Retinal pigment epithelial cell (primary cell): ENCODE measurements at regions not wholly inside any gene's neighbourhood (a gene's known extent, or its start where the extent isn't known, plus 50 kb on each side); places are given as distances from the start of the nearest gene placed in this dataset.
"Not testable (repeated sequence)": the region's sequence is repeated elsewhere in the genome, so short reads cannot be mapped to it uniquely, and the experiment has no call there.

Source experiments
- DNase-seq: peaks from one replicate; pipeline ENCODE4 v3.0.0-alpha.2; 2010; ENCODE audit warnings: low read depth
- H3K4me3 ChIP-seq: 2 replicates; pipeline ENCODE4 v1.5.1; 2011; ENCODE audit warnings: mild to moderate bottlenecking, low read length, control low read depth, moderate library complexity
- TF ChIP-seq, protein P1 (sequence below): conservative IDR thresholded peaks from 2 replicates; pipeline ENCODE4 v1.5.1; 2011; ENCODE audit warnings: low read depth, low read length, control low read depth, inconsistent platforms

DNA sequence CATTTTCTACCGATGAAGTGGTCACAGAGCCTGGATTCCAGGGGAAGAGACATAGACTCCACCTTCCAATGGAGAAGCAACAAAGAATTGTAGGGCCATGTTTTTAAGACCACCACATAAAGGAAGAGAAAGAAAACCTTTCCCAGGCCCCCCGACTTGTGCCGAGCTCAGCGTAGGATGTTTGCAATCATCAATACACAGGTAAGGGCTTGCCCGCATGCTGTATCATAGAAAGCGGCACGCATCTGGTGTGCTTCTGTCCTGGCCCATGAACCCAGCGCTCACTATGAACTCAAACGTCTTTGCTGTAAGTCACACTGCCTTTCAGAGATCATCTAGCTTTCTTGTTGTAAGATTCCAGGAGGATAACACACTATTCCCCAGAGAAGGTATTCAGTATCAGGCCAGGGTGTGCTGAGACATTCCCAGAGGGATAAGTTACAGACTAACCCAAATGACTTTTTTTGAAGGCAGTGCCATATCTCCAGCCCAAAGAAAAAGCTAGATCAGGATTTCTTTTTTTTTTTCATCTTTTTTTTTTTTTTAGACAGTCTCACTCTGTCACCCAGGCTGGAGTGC lies 79.5 kb upstream of the RPL38 start:
- DNase-seq: no peak
- TF ChIP-seq, protein P1, sequence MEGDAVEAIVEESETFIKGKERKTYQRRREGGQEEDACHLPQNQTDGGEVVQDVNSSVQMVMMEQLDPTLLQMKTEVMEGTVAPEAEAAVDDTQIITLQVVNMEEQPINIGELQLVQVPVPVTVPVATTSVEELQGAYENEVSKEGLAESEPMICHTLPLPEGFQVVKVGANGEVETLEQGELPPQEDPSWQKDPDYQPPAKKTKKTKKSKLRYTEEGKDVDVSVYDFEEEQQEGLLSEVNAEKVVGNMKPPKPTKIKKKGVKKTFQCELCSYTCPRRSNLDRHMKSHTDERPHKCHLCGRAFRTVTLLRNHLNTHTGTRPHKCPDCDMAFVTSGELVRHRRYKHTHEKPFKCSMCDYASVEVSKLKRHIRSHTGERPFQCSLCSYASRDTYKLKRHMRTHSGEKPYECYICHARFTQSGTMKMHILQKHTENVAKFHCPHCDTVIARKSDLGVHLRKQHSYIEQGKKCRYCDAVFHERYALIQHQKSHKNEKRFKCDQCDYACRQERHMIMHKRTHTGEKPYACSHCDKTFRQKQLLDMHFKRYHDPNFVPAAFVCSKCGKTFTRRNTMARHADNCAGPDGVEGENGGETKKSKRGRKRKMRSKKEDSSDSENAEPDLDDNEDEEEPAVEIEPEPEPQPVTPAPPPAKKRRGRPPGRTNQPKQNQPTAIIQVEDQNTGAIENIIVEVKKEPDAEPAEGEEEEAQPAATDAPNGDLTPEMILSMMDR: no peak
- no peak overlapping the region for H3K4me3 ChIP-seq

DNA sequence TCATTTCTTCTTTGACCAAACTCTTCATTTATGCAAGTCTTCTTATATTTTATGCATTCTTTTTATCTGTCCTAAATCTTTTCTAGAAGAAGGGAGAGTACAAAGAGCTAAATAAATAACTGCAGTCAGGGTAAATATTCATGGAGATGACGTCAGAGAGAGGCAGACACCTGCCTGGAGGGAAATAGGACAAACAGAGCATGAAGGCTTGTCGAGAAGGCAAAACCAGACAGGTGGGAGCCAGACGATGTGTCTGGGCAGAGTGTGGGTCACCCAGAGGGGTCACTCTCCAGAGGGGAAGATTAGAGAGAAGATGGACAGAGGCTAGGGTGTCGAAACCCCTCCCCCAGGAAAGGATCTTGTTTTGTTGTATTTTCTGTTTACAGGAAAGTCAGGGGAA lies 78.3 kb upstream of the RPL38 start:
- TF ChIP-seq, protein P1: no peak
- DNase-seq: no peak
- no peak overlapping the region for H3K4me3 ChIP-seq

DNA sequence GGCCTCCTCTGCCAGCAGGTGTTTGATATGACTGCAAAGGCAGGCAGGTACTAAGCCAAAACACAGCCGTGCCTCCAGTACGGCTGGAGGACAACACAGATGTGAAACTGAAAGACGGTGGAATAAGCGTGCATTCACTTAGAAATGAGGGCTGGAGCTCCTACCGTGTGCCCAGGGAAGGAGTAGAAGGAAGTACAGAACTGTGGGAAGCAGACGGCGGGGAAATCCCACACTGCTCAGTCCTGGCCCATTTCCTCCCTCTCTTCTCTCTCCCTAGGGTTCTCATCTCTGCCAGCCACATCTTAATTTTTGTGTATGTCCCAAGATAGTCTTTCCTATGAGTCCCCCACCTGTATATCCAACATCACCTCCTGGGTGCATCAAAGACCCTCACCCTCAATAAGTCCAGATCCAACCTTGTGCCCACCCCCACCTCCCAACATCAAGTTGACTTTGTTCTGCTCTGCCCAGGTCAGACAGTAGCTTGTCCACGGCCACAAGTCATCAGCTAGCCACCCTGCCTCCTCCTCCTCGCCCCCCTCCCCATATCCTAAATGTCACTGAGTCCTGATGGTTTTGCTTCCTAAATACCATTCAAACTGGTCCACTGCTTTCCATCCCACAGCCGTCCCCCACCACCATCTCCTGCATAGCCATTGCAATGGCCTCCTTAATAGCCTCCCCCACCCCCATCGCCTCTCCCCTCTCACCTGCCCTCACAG lies 77.1 kb upstream of the RPL38 start:
- DNase-seq: no peak
- no peak overlapping the region for H3K4me3 ChIP-seq
- TF ChIP-seq, protein P1: no peak

DNA sequence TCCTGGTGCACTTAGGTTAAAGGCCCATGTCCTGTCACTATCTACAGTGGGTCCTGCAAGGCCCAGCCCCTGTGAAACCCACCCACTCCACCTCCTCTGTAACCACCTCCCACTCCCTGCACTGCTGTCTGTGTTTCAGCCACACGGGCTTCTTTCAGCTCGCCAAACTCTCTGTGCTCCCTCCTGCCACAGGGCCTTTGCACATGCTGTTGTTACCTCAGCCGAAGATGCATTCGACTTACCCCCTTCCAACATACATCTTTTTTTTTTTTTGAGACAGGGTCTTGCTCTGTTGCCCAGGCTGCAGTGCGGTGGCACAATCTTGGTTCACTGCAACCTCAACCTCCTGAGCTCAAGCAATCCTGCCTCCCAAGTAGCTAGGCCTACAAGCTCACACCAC lies 76.5 kb upstream of the RPL38 start:
- DNase-seq: no peak
- H3K4me3 ChIP-seq: no peak overlapping the region
- TF ChIP-seq, protein P1: no peak

DNA sequence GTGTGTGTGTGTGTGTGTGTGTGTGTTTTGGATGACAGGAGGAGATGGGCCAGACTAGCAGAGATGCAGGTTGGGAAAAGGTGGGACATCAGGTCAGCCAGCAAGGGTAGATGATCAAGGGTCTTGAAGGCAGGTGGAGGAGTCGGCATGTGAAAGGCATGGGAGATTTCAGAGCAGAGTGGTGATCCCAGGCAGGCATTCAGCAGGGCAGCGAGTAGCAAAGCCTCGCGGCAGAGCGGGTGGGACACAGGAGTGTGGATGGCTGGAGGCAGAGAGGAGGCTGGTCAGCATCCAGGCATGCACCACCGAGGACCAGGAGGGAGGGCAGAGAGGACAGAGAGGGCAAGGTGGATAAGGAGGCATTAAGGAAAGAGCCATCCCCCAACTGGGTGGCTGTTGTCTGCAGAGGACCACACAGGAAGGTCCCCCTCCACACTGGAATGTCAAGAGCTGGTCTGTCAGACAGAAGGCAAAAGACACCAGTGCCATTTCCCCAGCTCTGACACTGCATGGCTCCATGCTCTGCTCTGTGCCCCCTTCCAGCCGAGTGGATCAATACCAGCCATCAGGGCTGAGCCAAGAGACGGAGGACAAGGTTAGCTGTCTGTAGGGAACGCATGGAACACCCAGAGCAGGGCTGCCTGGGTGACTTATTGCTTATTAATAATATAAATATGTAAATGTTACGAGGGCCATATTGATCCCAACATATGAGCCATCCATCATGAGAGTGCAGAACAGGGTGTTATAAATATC lies 74.8 kb upstream of the RPL38 start:
- TF ChIP-seq, protein P1: no peak
- no peak for DNase-seq
- H3K4me3 ChIP-seq: no peak overlapping the region

DNA sequence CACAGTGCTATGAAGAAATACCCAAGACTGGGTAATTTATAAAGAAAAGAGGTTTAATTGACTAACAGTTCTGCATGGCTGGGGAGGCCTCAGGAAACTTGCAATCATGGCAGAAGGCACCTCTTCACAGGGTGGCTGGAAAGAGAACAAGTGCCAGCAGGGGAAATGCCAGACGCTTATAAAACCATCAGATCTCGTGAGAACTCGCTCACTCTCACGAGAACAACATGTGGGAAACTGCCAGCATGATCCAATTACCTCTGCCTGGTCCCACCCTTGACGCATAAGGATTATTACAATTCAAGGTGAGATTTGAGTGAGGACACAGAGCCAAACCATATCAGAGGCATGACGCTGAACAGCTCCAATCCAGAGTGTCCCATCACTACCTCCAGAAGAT lies 73.7 kb upstream of the RPL38 start:
- not testable (repeated sequence) for H3K4me3 ChIP-seq, DNase-seq

DNA sequence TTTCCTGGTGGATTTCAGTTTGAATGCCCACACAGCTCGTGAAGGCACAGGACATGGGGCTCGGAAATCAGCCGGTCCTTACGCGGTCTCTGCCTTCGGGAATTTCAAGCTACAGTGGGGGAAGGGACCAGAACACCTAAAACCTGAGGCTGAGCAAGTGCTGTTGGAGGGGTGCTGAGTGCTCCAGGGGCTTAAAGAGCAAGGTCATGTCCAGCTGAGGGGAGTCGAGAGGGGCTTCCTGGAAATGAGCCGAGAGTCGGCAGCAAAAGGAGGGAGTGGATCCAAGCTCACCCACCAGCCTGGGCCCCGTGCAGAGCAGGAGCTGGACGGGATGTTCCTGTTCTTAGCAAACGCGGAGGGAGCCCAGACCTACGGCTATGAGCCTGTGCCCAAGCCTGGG lies 73.2 kb upstream of the RPL38 start:
- DNase-seq: no peak
- no peak overlapping the region for H3K4me3 ChIP-seq
- TF ChIP-seq, protein P1: no peak
